Fibroblast of lung (primary cell): ENCODE measurements at regions not wholly inside any gene's neighbourhood (a gene's known extent, or its start where the extent isn't known, plus 50 kb on each side); places are given as distances from the start of the nearest gene placed in this dataset.

Experiments used
- DNase-seq, 2 donors: peaks; one replicate each; pipeline versions ENCODE4 v3.0.0 to v3.0.0-alpha.2; 2010; ENCODE audit warnings: low read depth in 2 of 2
- H2AFZ ChIP-seq: 2 replicates; pipeline ENCODE4 v1.5.1; 2012; ENCODE audit warnings: low read length, control low read depth, inconsistent platforms
- H3K27ac ChIP-seq: 2 replicates; pipeline ENCODE4 v1.5.1; 2011; ENCODE audit warnings: low read length, control low read depth; ENCODE audit not compliant: insufficient read depth
- H3K27me3 ChIP-seq: 2 replicates; pipeline ENCODE4 v1.5.1; 2011; ENCODE audit warnings: mild to moderate bottlenecking, low read length; ENCODE audit not compliant: control insufficient read depth, insufficient read depth
- H3K36me3 ChIP-seq: 2 replicates; pipeline ENCODE4 v1.5.1; 2011; ENCODE audit warnings: low read length; ENCODE audit not compliant: control insufficient read depth, insufficient read depth
- H3K4me1 ChIP-seq: 2 replicates; pipeline ENCODE4 v1.5.1; 2011; ENCODE audit warnings: low read length; ENCODE audit not compliant: control insufficient read depth, insufficient read depth; ENCODE audit errors: extremely low read depth
- H3K4me2 ChIP-seq: 2 replicates; pipeline ENCODE4 v1.5.1; 2011; ENCODE audit warnings: low read length, control low read depth; ENCODE audit not compliant: insufficient read depth; ENCODE audit errors: extremely low read depth
- H3K4me3 ChIP-seq, 4 experiments: fragments of 200-600 bp in 1 of 4; sonication (generic) in 1 of 4; replicated peaks in 1 of 4; 2 replicates each; pipeline ENCODE4 v1.5.1; 2011 to 2016; ENCODE audit warnings: low read length in 4 of 4, low read depth in 3 of 4, mild to moderate bottlenecking in 3 of 4, control low read depth in 2 of 4, inconsistent platforms in 1 of 4, mixed read lengths in 1 of 4; ENCODE audit not compliant: insufficient read depth in 1 of 4; ENCODE audit errors: control extremely low read depth in 1 of 4
- H3K79me2 ChIP-seq: 2 replicates; pipeline ENCODE4 v1.5.1; 2012; ENCODE audit warnings: mild to moderate bottlenecking, low read length, inconsistent platforms; ENCODE audit not compliant: control insufficient read depth, insufficient read depth
- H3K9ac ChIP-seq: 2 replicates; pipeline ENCODE4 v1.5.1; 2011; ENCODE audit warnings: mild to moderate bottlenecking, low read length, control low read depth; ENCODE audit not compliant: insufficient read depth
- H3K9me3 ChIP-seq: 2 replicates; pipeline ENCODE4 v1.5.1; 2012; ENCODE audit warnings: low read depth, low read length; ENCODE audit not compliant: control insufficient read depth, insufficient read depth
- H4K20me1 ChIP-seq: 2 replicates; pipeline ENCODE4 v1.5.1; 2011; ENCODE audit warnings: low read length; ENCODE audit not compliant: control insufficient read depth, insufficient read depth; ENCODE audit errors: extremely low read depth
- EZH2 ChIP-seq: IDR thresholded peaks from 2 replicates; pipeline ENCODE4 v1.5.1; 2012; ENCODE audit warnings: low read length, control low read depth, mild to moderate bottlenecking; ENCODE audit errors: missing control alignments
- TF ChIP-seq, protein P1 (sequence below), 2 donors: IDR thresholded peaks in 1 of 2; conservative IDR thresholded peaks in 1 of 2; 1 replicate in 1 of 2; 2 replicates in 1 of 2; pipeline ENCODE4 v1.5.1; 2011 to 2012; ENCODE audit warnings: low read length in 2 of 2, control low read depth in 1 of 2, inconsistent platforms in 1 of 2, low read depth in 1 of 2, mild to moderate bottlenecking in 1 of 2

DNA sequence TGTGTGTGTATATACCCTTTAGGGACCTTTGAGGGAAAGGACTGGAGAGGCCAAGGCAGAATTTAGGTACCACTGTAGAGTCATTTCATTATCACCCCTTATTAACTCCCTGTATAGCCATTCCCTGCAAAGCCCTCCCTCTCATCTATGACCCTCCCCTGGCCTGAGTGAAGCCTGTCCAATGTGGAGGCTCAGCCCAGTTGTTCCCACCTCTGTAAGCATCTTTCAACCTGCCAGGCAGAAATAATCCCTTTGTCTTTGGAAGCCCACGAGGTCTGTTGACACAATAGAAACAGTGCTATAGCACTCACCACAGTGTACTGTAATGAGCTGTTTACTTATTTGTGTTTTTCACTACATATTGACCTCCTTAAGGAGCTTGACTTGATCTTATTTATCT, 88.5 kb upstream of the SEMA6A start:
- Histone ChIP-seq H3K4me3 (no peak overlapping the region), H2AFZ (no peak overlapping the region), H3K27ac (no peak overlapping the region), H3K4me2 (no peak overlapping the region), H3K9ac (no peak overlapping the region), H3K27me3 (no peaks in the 10 kb centered on the region), H3K79me2 (no peaks in the 10 kb centered on the region), H3K9me3 (no peaks in the 10 kb centered on the region), H3K36me3 (no peaks in the 10 kb centered on the region), H3K4me1 (no peaks in the 10 kb centered on the region), H4K20me1 (no peaks in the 10 kb centered on the region)
- TF ChIP-seq, protein P1, sequence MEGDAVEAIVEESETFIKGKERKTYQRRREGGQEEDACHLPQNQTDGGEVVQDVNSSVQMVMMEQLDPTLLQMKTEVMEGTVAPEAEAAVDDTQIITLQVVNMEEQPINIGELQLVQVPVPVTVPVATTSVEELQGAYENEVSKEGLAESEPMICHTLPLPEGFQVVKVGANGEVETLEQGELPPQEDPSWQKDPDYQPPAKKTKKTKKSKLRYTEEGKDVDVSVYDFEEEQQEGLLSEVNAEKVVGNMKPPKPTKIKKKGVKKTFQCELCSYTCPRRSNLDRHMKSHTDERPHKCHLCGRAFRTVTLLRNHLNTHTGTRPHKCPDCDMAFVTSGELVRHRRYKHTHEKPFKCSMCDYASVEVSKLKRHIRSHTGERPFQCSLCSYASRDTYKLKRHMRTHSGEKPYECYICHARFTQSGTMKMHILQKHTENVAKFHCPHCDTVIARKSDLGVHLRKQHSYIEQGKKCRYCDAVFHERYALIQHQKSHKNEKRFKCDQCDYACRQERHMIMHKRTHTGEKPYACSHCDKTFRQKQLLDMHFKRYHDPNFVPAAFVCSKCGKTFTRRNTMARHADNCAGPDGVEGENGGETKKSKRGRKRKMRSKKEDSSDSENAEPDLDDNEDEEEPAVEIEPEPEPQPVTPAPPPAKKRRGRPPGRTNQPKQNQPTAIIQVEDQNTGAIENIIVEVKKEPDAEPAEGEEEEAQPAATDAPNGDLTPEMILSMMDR (conservative IDR thresholded peaks at IDR 0.05 in 1 of 2, IDR thresholded peaks at IDR 0.05 in 1 of 2; ENCODE audit: low read depth in 1 of 2, low read length in 2 of 2): no peak
- no peak for TF ChIP-seq EZH2
- DNase-seq: no peak

DNA sequence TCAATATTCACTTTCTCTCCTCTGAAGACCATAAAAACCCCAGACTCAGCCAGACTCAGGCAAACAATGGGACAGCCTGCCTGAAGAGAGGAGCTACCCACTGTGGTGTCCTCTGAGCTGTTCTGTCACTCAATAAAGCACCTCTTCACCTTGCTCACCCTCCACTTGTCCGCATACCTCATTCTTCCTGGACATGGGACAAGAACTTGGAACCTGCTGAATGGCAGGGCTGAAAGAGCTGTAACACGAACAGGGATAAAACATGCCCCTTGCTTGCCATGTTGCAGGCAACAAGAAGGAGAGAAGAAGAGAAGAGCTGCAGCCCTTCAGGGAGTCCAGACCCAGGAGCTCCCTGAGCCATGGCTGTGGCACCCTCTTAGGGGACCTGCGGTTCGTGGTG, 86.8 kb upstream of the SEMA6A start:
- TF ChIP-seq, protein P1 (conservative IDR thresholded peaks at IDR 0.05 in 1 of 2, IDR thresholded peaks at IDR 0.05 in 1 of 2; ENCODE audit: low read depth in 1 of 2, low read length in 2 of 2): no peak
- TF ChIP-seq EZH2: no peak

DNA sequence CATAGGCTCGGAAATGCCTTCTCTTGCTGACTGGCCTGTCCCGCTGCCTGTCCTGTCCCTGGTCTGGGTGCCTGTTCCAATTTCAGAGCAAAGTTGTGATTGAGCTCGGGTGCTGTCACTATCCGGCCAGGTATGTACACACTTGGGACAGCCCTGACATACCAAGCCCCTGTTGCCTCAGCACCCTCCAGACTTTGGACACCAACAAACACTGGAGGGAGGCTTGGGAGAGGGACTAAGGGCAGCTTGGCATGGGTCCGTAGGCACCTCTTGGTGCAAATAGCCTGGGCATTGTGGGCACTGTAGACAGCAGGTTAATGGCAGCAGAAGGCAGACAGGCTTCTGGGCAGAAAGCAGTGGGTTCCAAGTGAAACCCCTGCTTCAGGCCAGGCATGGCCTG, 86.3 kb upstream of the SEMA6A start:
- TF ChIP-seq, protein P1 (conservative IDR thresholded peaks at IDR 0.05 in 1 of 2, IDR thresholded peaks at IDR 0.05 in 1 of 2; ENCODE audit: low read depth in 1 of 2, low read length in 2 of 2): no peak
- TF ChIP-seq EZH2: no peak
- H3K9me3 ChIP-seq: no peaks in the 10 kb centered on the region
- H4K20me1 ChIP-seq: no peaks in the 10 kb centered on the region
- no peaks in the 10 kb centered on the region for H3K36me3 ChIP-seq
- H2AFZ ChIP-seq: no peak overlapping the region
- DNase-seq: no peak
- no peak overlapping the region for H3K4me3 ChIP-seq
- H3K79me2 ChIP-seq: no peaks in the 10 kb centered on the region
- no peaks in the 10 kb centered on the region for H3K4me1 ChIP-seq
- H3K4me2 ChIP-seq: no peak overlapping the region
- H3K27ac ChIP-seq: no peak overlapping the region
- H3K9ac ChIP-seq: no peak overlapping the region
- H3K27me3 ChIP-seq: no peaks in the 10 kb centered on the region

More for the DNA sequence above, 86.8 kb upstream of the SEMA6A start:
- H2AFZ ChIP-seq: no peak overlapping the region
- no peak for DNase-seq
- no peaks in the 10 kb centered on the region for H3K27me3 ChIP-seq
- no peaks in the 10 kb centered on the region for H3K79me2 ChIP-seq
- H3K4me2 ChIP-seq: no peak overlapping the region
- no peak overlapping the region for H3K27ac ChIP-seq
- no peaks in the 10 kb centered on the region for H4K20me1 ChIP-seq
- no peaks in the 10 kb centered on the region for H3K36me3 ChIP-seq
- H3K9me3 ChIP-seq: no peaks in the 10 kb centered on the region
- H3K9ac ChIP-seq: no peak overlapping the region
- no peak overlapping the region for H3K4me3 ChIP-seq
- no peaks in the 10 kb centered on the region for H3K4me1 ChIP-seq
